GM21447 (cell line): ENCODE measurements at regions not wholly inside any gene's neighbourhood (a gene's known extent, or its start where the extent isn't known, plus 50 kb on each side); places are given as distances from the start of the nearest gene placed in this dataset.
"Not testable (repeated sequence)": the region's sequence is repeated elsewhere in the genome, so short reads cannot be mapped to it uniquely, and the experiment has no call there.

ENCODE experiments used
- ATAC-seq: cut with Tn5 transposase; IDR thresholded peaks from one replicate; pipeline ENCODE4 v1.9.1; 2021; ENCODE audit not compliant: unreplicated experiment

DNA sequence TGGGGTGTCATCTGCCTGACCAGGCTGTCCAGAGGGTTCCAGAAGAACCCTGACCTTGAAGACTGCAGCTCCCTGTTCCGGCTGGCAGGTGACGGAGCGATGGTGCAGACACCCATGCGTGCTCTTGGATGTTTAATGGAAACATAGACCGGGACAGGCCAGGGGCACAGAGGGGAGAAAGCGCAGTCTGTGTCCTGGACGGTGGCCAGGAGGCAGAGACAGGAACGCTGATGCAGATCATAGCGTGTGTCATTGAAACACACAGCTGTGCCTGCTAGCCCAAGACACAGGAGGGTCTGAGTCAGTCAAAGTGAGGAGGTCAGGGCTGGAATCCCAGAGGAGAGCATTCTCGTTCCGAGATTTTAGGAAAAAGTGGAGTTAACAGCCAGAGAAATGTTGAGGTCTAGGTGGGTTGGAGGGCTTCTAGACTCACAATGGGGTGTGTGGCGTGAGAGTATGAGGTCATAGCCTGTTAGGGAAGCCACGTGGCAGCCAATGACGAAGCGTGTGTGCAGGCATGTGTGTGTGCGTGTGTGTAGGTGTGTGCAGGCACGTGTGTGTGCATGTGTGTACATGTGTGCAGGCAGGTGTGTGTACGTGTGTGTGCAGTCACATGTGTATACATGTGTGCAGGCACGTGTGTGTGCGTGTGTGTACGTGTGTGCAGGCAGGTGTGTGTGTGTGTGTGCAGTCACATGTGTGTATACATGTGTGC lies 167.0 kb downstream of the ERMARD start:
- ATAC-seq: no peak

- no peak for ATAC-seq
Observed at GRCh38 chr6:169917153-169917552, 165.7 kb downstream of the ERMARD start.

GRCh38 chr6:169915769-169916550 lies 164.5 kb downstream of the ERMARD start:
- ATAC-seq: no peak

DNA sequence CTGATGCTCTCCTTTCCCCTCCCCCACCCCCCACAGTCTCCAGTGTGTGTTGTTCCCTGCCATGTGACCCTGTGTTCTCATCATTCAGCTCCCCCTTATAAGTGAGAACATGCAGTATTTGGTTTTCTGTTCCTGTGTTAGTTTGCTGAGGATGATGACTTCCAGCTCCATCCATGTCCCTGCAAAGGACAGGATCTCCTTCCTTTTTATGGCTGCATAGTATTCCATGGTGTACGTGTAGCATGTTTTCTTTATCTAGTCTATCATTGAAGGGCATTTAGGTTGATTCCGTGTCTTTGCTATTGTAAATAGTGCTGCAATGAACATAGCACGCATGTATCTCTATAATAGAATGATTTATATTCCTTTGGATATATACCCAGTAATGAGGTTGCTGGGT lies 162.3 kb downstream of the ERMARD start:
- not testable (repeated sequence) for ATAC-seq

DNA sequence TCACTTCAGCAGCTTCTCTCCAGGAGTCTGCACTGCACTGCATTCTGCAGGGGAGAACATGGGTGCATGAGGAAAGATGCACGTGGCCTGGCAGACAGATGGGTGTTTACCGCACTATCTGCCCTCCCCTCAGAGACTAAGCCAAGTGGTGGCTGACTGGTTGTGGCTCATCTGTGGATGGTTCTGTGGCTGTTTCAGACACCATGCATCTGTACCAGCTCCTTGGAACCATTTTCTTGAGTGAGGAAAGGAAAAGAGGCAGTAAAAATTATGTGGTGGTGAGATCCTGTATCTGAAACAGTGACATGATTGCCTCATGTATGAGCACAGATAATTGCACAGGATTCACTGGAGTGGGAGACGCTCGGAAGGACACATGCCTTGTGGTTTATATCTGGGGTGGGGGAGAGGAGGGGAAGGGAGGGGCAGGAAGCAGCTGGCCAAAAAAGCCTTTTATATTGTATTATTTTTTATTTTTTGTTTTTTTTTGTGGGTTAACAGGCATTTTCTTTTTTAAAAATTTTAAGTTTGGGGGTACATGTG lies 161.7 kb downstream of the ERMARD start:
- ATAC-seq: no peak

DNA sequence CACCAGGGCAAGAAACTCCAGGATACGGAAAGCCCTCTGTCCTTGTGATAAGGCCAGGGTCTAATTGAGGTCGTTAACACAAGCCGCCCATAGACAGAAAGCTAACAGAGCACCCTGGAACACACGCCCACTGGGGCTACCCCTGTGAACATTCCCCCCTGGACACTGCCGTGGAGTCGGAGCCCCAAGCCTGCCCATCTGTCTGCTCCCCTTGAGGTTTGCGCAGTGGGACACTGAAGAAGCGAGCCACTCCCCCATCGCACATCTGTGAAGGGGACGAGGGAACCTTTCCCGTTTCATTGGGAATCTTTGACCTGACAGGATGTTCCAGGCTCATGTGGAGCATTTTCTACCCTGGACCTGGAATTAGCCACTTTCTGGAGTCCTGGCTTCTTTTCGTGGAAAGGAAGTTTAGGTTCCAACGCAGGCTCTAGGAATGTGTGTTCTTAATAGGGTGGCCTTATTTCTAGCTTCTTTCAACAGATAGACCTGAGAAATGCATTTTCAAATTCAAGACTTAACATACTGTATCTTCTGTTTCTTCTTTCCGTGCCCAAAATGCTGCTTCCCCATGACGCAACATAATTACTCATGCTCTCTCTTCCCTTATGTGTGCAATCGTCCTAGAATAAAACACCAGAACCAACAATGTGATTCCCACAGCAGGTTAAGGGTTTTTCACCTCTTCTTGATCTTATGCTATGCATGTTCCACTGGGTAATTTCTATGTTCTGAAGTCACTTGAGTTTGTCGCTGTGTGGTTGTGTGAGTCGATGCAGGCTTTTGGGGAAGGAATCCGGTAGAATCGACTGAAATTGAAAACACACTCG lies 161.1 kb downstream of the ERMARD start:
- ATAC-seq: no peak

DNA sequence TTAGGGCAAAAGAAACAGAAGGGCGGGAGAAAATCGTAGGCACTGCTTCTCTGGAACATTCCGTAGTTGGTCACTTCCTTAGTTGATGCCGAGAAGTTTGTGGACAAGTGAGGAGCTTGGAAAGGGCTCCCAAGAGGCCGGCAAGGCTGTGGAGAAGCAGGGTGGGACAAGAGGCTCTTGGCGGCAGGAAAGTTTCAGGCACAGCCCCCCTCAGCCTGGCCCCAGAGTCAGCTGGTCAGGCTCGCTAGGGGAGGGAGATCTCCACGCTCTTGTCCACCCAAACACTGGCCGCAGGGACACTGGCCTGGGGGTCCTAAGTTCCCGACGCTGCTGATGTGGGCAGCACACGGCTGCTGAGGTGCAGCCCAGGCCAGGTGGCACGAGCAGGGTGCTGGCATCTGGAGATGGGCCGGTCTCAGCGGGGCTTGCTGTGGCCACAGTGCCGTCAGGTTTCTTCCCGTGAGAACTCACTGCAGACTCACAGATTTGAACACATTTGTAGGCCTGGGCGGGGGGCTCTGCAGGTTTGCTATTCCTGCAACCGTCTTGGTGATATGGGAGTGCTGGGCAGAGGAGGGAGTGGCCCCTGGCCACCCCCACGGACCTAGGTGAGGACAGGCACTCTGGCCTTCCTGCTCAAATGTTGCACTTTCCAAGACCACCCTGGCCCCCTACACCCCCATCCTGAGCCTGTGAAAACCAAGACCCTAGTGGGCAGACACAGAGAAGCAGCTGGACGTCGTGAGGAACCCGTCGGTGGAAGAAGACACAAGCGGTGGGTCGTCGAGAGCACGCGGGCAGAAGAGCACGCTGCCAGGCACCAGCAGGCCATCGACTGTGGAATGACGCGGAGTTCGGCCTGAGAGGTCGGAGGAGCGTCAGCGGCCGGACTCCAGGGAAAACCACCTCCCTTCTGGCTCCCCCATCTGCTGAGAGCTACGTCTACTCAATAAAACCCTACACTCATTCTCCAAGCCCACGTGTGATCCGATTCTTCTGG lies 160.1 kb downstream of the ERMARD start:
- no peak for ATAC-seq

GRCh38 chr6:169909113-169909512 lies 157.7 kb downstream of the ERMARD start:
- ATAC-seq: no peak

DNA sequence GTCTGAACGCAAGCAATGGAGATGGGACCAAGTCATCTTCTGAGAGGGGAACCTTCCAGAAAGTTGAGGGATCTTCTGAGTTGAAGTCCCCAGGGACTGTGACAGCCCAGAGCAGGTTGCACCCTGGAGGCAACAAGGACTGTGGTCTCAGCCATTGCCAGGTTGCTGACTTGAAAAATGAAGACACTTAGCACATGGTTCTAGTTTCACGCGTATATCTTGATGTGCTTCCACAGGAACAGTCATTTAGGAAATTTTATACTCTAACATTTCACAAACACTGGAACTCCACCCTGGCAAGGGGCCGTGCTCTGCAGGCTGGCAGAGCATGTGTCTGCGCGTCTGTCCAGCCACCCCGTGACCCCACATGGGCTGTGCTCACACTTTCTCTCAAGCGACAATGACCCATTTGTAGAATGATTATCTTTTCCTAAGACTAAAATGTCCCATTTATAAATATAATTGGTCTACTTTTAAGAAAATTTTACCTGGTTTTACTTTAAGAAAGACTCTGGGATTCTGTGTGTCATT lies 157.0 kb downstream of the ERMARD start:
- ATAC-seq: no peak

DNA sequence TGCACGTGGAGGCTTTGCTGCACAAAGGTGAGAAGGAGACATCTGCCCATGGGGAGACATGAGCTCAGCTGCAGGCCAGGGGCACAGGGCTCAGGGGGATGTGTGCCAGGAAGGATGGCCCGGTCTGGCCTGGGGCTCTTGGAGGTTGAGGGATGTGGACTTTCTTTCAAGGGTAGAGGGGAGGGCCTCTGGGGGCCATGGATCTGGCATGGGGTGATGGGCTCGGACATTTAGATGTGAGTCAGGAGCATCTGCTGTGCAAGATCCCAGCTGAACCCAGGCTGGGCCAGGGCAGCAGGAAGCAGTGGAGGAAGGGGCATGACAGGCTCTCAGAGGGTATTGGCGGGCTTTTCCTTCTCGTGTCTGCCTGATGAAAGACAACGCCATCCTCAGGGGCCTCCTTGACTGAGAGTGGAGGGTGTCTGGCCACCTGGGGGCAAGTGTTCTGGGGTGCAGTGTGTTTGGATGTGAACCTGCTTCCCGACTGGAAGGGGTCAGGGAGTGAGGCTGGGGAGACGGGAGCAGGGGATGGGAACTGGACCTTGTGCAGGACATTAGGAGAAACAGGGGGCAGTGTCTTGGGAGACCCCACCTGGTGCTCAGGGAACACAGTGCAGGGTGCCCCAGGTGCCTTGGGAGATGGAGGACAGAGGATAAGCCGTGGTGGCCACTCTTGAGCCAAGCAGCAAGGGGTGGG lies 156.1 kb downstream of the ERMARD start:
- ATAC-seq: no peak

DNA sequence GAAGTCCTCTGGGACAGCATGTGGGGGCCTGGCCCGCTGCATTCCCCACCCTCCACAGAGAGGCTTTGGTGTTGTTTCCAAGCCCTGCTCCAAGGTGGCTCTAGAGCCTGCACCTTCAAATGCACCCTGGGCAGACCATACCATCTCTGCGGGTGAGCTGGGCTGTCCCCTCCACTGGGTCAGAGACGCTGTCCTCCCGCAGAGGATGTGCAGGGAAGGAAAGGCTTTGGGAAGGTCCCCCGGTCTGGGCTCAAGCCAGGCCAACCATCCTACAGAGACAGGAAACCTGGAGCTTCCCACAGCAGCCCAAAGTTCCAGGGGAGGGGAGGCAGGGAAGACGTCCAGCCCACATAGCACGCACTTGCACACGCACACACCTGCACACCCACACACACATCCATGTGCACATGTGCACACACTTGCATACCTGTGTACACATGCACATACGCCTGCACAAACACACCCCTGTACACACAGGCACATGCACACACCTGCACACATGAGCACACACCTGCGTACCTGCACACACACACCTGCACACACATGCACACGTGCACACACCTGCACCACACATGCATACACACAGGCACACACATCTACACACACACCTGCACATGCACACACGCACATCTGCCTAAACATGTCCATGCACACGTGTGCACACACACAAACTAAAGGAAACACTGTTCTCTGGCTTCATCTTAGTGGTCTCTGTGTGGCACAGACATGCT lies 155.4 kb downstream of the ERMARD start:
- ATAC-seq: no peak

GRCh38 chr6:169906004-169906687 lies 154.7 kb downstream of the ERMARD start:
- ATAC-seq: no peak

DNA sequence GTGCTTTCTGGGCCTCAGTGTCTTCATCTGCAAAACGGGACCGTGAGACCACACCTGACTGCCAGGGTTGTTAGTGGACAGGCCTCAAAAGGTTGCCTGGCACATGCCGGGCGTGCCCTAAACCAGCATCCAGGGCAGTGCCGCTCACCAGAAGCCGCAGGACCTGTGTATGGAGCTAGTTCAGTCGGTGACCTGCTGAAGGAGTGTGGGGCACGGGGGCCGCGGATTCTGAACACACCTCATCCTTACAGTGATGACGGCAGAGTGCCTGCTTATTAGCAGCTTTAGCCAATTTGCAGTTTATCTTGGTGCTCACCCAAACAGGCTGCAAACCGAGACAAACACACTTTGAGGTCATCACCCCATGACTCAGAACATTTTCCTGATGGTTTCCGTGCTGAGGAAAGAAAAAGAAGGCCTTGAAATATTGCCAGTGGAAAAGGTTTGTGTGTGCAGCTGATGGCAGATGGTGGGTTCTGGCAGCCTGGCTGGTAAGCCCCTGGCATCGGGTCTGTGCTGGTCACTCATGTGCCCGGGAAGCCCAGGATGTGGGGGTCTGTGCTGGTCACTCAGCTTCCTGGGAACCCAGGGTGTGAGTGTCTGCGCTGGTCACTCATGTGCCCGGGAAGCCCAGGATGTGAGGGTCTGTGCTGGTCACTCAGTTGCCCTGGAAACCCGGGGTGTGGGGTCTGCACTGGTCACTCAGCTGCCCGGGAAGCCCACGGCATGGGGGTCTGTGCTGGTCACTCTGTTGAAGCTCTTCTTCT lies 153.8 kb downstream of the ERMARD start:
- no peak for ATAC-seq

DNA sequence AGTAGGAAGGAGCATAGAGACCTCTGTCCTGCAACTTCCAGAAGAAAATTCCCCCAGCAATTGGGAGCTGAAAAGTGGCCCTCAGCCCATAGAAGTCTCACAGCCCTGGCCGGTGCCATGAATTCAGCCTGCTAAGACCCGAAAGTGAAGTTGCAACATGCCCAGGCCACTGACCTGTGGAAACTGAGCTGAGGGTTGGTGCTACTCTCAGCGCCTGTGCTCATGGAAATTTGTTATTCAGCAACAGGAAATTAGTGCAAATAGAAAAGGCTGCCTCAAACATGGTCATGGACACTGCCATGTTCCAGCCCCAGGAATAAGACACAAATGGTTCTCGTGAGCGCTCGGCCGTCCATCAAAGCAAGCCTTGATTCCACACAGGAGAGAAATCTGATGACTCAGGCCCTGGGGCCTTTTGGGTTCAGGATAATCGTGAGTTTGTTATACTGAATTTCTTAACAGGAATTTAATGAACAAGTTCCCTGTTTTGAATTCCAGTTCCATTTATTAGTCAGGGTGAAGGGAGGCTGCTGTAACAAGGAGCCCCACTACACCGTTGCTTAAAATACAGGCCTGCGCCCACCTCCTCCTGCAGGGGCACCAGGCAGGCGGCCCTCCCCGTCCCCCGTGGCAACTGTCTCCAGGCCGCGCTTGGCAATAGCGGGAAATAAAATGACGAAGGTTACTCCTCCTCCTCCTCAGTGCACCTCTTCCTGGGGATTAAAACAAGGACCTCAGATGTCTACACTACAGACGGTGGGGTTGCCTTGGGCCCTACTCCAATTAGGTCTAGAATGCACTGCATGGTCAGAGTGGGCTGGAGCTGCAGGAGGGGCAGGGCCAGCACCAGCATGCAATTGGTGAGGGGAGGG lies 152.9 kb downstream of the ERMARD start:
- no peak for ATAC-seq

GRCh38 chr6:169903122-169903521 lies 151.7 kb downstream of the ERMARD start:
- no peak for ATAC-seq

GRCh38 chr6:169902604-169903003 lies 151.2 kb downstream of the ERMARD start:
- ATAC-seq: no peak
